H1 (cell line): ENCODE measurements at regions not wholly inside any gene's neighbourhood (a gene's known extent, or its start where the extent isn't known, plus 50 kb on each side); places are given as distances from the start of the nearest gene placed in this dataset.

Source experiments
- CTCF ChIA-PET: fragments of 300-600 bp; sonication (Branson Sonifier 250); formaldehyde crosslinking; loops from one replicate; lab custom pipeline; 2021; ENCODE audit not compliant: partially characterized antibody; lab: Charles Lee
- POLR2A ChIA-PET: fragments of 300-600 bp; sonication (Branson Sonifier 250); formaldehyde crosslinking; loops from one replicate; lab custom pipeline; 2021; ENCODE audit warnings: inconsistent platforms; ENCODE audit not compliant: partially characterized antibody; lab: Charles Lee
- DNase-seq, 2 experiments: peaks; one replicate each; pipeline versions ENCODE4 v3.0.0 to v3.0.0-alpha.2; 2010 to 2022; ENCODE audit warnings: low spot score in 2 of 2, low read depth in 1 of 2, mixed read lengths in 1 of 2
- FAIRE-seq: peaks from 2 replicates; lab custom pipeline; 2011; peaks lifted over from hg19 to GRCh38; lab: Jason Lieb, UNC
- H2AFZ ChIP-seq: 2 replicates; pipeline ENCODE4 v1.8.1; 2012; ENCODE audit warnings: low read length, inconsistent platforms
- H2AK5ac ChIP-seq: 2 replicates; pipeline ENCODE4 v1.6.1; 2013; ENCODE audit warnings: low read depth, low read length
- H2BK120ac ChIP-seq: replicated peaks from 2 replicates; pipeline ENCODE3; 2013; ENCODE audit warnings: low read depth, low read length, inconsistent platforms
- H2BK12ac ChIP-seq: 2 replicates; pipeline ENCODE4 v1.6.1; 2013; ENCODE audit warnings: low read depth, low read length
- H2BK15ac ChIP-seq: 2 replicates; pipeline ENCODE4 v1.6.1; 2013; ENCODE audit warnings: low read length
- H2BK20ac ChIP-seq: 2 replicates; pipeline ENCODE4 v1.6.1; 2013; ENCODE audit warnings: low read length
- H2BK5ac ChIP-seq: 2 replicates; pipeline ENCODE4 v1.6.1; 2013; ENCODE audit warnings: low read depth, low read length
- H3K14ac ChIP-seq: 2 replicates; pipeline ENCODE4 v1.6.1; 2013; ENCODE audit warnings: inconsistent platforms; ENCODE audit not compliant: insufficient read length
- H3K18ac ChIP-seq: 2 replicates; pipeline ENCODE4 v1.6.1; 2013; ENCODE audit warnings: low read length; ENCODE audit errors: extremely low read depth
- H3K23ac ChIP-seq: 2 replicates; pipeline ENCODE4 v1.6.1; 2013; ENCODE audit warnings: inconsistent platforms; ENCODE audit not compliant: insufficient read length
- H3K23me2 ChIP-seq: 2 replicates; pipeline ENCODE4 v1.6.1; 2013; ENCODE audit warnings: low read depth, low read length
- H3K27ac ChIP-seq: 2 replicates; pipeline ENCODE4 v1.6.1; 2011; ENCODE audit warnings: low read depth, low read length, inconsistent platforms
- H3K27me3 ChIP-seq, 4 experiments: replicated peaks in 1 of 4; 1 replicate in 1 of 4; 2 replicates in 3 of 4; pipeline versions ENCODE4 v1.6.1 to v1.8.1; 2011 to 2013; ENCODE audit warnings: low read length in 3 of 4, mild to moderate bottlenecking in 3 of 4, inconsistent platforms in 2 of 4, mixed read lengths in 2 of 4, moderate library complexity in 1 of 4; ENCODE audit not compliant: control insufficient read depth in 3 of 4, insufficient read depth in 3 of 4; ENCODE audit errors: extremely low read depth in 1 of 4
- H3K36me3 ChIP-seq, 4 experiments: 2 replicates each; pipeline versions ENCODE4 v1.6.1 to v1.8.1; 2011 to 2013; ENCODE audit warnings: mild to moderate bottlenecking in 4 of 4, low read length in 3 of 4, moderate library complexity in 2 of 4, control low read depth in 1 of 4, inconsistent platforms in 1 of 4; ENCODE audit not compliant: insufficient read depth in 4 of 4, control insufficient read depth in 2 of 4
- H3K4ac ChIP-seq: replicated peaks from 2 replicates; pipeline ENCODE3; 2013; ENCODE audit warnings: low read length, low read depth, mixed read lengths, inconsistent platforms; ENCODE audit not compliant: insufficient read length
- H3K4me1 ChIP-seq, 4 experiments: replicated peaks in 1 of 4; 1 replicate in 1 of 4; 2 replicates in 3 of 4; pipeline versions ENCODE4 v1.6.1 to v1.8.1; 2011 to 2013; ENCODE audit warnings: low read length in 3 of 4, inconsistent platforms in 2 of 4, mixed read lengths in 1 of 4; ENCODE audit not compliant: insufficient read depth in 4 of 4, control insufficient read depth in 3 of 4
- H3K4me2 ChIP-seq, 2 experiments: 2 replicates each; pipeline versions ENCODE4 v1.6.1 to v1.8.1; 2011 to 2013; ENCODE audit warnings: low read depth in 2 of 2, low read length in 2 of 2, control low read depth in 1 of 2, inconsistent platforms in 1 of 2, mild to moderate bottlenecking in 1 of 2; ENCODE audit not compliant: insufficient read depth in 1 of 2
- H3K4me3 ChIP-seq, 4 experiments: fragments of 200-600, 300-600 bp in 1 of 4; sonication (generic), shearing (Covaris generic), sonication (Bioruptor Twin) in 1 of 4; 2 replicates each; pipeline versions ENCODE4 v1.5.1 to v1.8.1; 2011 to 2016; ENCODE audit warnings: low read length in 4 of 4, low read depth in 3 of 4, control low read depth in 2 of 4, inconsistent platforms in 2 of 4, mild to moderate bottlenecking in 2 of 4, mixed read lengths in 1 of 4, moderate library complexity in 1 of 4; ENCODE audit not compliant: insufficient read depth in 2 of 4; ENCODE audit errors: extremely low read depth in 1 of 4
- H3K56ac ChIP-seq: replicated peaks from 2 replicates; pipeline ENCODE3; 2013; ENCODE audit warnings: low read depth, mild to moderate bottlenecking, mixed read lengths, low read length, inconsistent platforms; ENCODE audit not compliant: insufficient read length
- H3K79me1 ChIP-seq: 2 replicates; pipeline ENCODE4 v1.6.1; 2013; ENCODE audit warnings: low read depth, low read length, control low read depth
- H3K79me2 ChIP-seq, 2 experiments: 2 replicates each; pipeline versions ENCODE4 v1.6.1 to v1.8.1; 2012 to 2013; ENCODE audit warnings: low read length in 2 of 2, mild to moderate bottlenecking in 2 of 2, inconsistent platforms in 1 of 2; ENCODE audit not compliant: insufficient read depth in 2 of 2, control insufficient read depth in 1 of 2
- H3K9ac ChIP-seq, 4 experiments: replicated peaks in 1 of 4; 1 replicate in 1 of 4; 2 replicates in 3 of 4; pipeline versions ENCODE4 v1.6.1 to v1.8.1; 2011 to 2013; ENCODE audit warnings: low read depth in 3 of 4, low read length in 3 of 4, control low read depth in 2 of 4, mild to moderate bottlenecking in 2 of 4, moderate library complexity in 2 of 4, inconsistent platforms in 1 of 4; ENCODE audit errors: extremely low read depth in 1 of 4
- H3K9me3 ChIP-seq, 2 experiments: 2 replicates each; pipeline versions ENCODE4 v1.6.1 to v1.8.1; 2012 to 2013; ENCODE audit warnings: mild to moderate bottlenecking in 2 of 2, moderate library complexity in 2 of 2, control low read depth in 1 of 2, inconsistent platforms in 1 of 2, low read depth in 1 of 2, low read length in 1 of 2, mixed read lengths in 1 of 2; ENCODE audit not compliant: insufficient read depth in 2 of 2
- H4K20me1 ChIP-seq, 2 experiments: replicated peaks in 1 of 2; 2 replicates each; pipeline versions ENCODE3 to v1.8.1; 2011 to 2013; ENCODE audit warnings: inconsistent platforms in 2 of 2, low read length in 2 of 2, mild to moderate bottlenecking in 1 of 2; ENCODE audit not compliant: insufficient read depth in 2 of 2, control insufficient read depth in 1 of 2
- H4K5ac ChIP-seq: 2 replicates; pipeline ENCODE4 v1.6.1; 2013; ENCODE audit warnings: low read length, low read depth, mixed read lengths, inconsistent platforms; ENCODE audit not compliant: insufficient read length
- H4K8ac ChIP-seq: 2 replicates; pipeline ENCODE4 v1.8.0; 2013; ENCODE audit warnings: mild to moderate bottlenecking, moderate library complexity, low read length, inconsistent platforms; ENCODE audit not compliant: insufficient read depth; ENCODE audit errors: extremely low read depth
- H4K91ac ChIP-seq: replicated peaks from 2 replicates; pipeline ENCODE3; 2013; ENCODE audit warnings: low read length, mixed read lengths, inconsistent platforms; ENCODE audit not compliant: insufficient read length
- BCL11A ChIP-seq, 2 experiments: IDR thresholded peaks; one replicate each; pipeline ENCODE4 v1.6.1; 2011; ENCODE audit warnings: low read depth in 2 of 2, low read length in 2 of 2, mild to moderate bottlenecking in 2 of 2
- BRCA1 ChIP-seq: IDR thresholded peaks from 2 replicates; pipeline ENCODE4 v1.6.1; 2012; ENCODE audit warnings: low read depth, low read length, improper control_type of control experiment
- CBX5 ChIP-seq: fragments of 300-800, 300-1000 bp; sonication (generic); IDR thresholded peaks from 2 replicates; pipeline ENCODE4 v1.7.1; 2016; ENCODE audit warnings: antibody characterized with exemption, low read length, low read depth
- CTBP2 ChIP-seq: IDR thresholded peaks from 2 replicates; pipeline ENCODE4 v1.7.0; 2011; ENCODE audit warnings: borderline replicate concordance, mild to moderate bottlenecking, moderate library complexity, mixed read lengths, low read length; ENCODE audit not compliant: insufficient read depth, insufficient read length
- GABPA ChIP-seq: IDR thresholded peaks from 2 replicates; pipeline ENCODE4 v1.6.1; 2011; ENCODE audit warnings: mild to moderate bottlenecking, low read length, moderate library complexity, borderline replicate concordance; ENCODE audit not compliant: insufficient read depth
- JUND ChIP-seq: IDR thresholded peaks from 2 replicates; pipeline ENCODE4 v1.6.1; 2011; ENCODE audit warnings: mild to moderate bottlenecking, improper control_type of control experiment, low read length
- NRF1 ChIP-seq: IDR thresholded peaks from 2 replicates; pipeline ENCODE4 v1.6.1; 2011; ENCODE audit warnings: mild to moderate bottlenecking, low read depth, low read length, improper control_type of control experiment
- POLR2A ChIP-seq, 2 experiments: IDR thresholded peaks; 1 replicate in 1 of 2; 2 replicates in 1 of 2; pipeline ENCODE4 v1.6.1; 2011; ENCODE audit warnings: low read depth in 2 of 2, low read length in 2 of 2, mild to moderate bottlenecking in 2 of 2; ENCODE audit errors: control extremely low read depth in 1 of 2
- RNF2 ChIP-seq: fragments of 200-900, 300-1000 bp; sonication (generic); IDR thresholded peaks from 2 replicates; pipeline ENCODE4 v1.7.1; 2016; ENCODE audit warnings: borderline replicate concordance, low read depth, mild to moderate bottlenecking, antibody characterized with exemption, low read length; ENCODE audit not compliant: poor library complexity, severe bottlenecking; ENCODE audit errors: missing control alignments
- SP2 ChIP-seq: IDR thresholded peaks from 2 replicates; pipeline ENCODE4 v1.6.1; 2012; ENCODE audit warnings: mild to moderate bottlenecking, low read length, inconsistent platforms
- SP4 ChIP-seq: IDR thresholded peaks from 2 replicates; pipeline ENCODE4 v1.6.1; 2012; ENCODE audit warnings: low read length, inconsistent platforms
- WGBS, 2 experiments: shearing (Covaris generic) in 1 of 2; methylation state at CpG; one replicate each; pipeline versions ENCODE4 v1.1.6 to v1.1.7; 2013 to 2015; ENCODE audit warnings: low lambda C conversion rate in 2 of 2, mixed read lengths in 2 of 2, inconsistent platforms in 1 of 2, low coverage in 1 of 2, missing lambda C conversion rate in 1 of 2; ENCODE audit not compliant: insufficient replicate concordance in 2 of 2, insufficient coverage in 1 of 2, insufficient read length in 1 of 2; ENCODE audit errors: extremely low coverage in 1 of 2, missing lambda C conversion rate in 1 of 2; 5-methylcytosine and 5-hydroxymethylcytosine counted together

GRCh38 chr6:111959766-111960165 is 86.5 kb upstream of the FYN start:
- Histone ChIP-seq H3K18ac (no peak overlapping the region), H3K4me1 (peaks cover 0 to 6% (median 3%) of the 10 kb centered on the region in 4 experiments; a peak in 5 of 7 replicates), H2AK5ac (no peak overlapping the region), H3K9ac (no peak overlapping the region), H3K56ac (no peak overlapping the region), H2BK5ac (no peak overlapping the region), H3K9me3 (no peaks in the 10 kb centered on the region), H3K79me2 (no peaks in the 10 kb centered on the region), H3K27ac (no peak overlapping the region), H2BK120ac (no peak overlapping the region), H4K20me1 (no peaks in the 10 kb centered on the region), H3K36me3 (no peaks in the 10 kb centered on the region), H3K4me3 (no peak overlapping the region), H2AFZ (peak overlapping the region; percentile 87), H2BK12ac (no peak overlapping the region), H3K4me2 (no peak overlapping the region), H3K14ac (no peak overlapping the region), H3K79me1 (no peaks in the 10 kb centered on the region), H3K27me3 (no peaks in the 10 kb centered on the region; a peak in 2 of 7 replicates), H4K91ac (no peak overlapping the region), H4K5ac (no peak overlapping the region), H4K8ac (no peak overlapping the region), H2BK20ac (no peak overlapping the region), H3K4ac (no peak overlapping the region), H3K23ac (no peak overlapping the region), H2BK15ac (no peak overlapping the region), H3K23me2 (peaks cover 4% of the 10 kb centered on the region; the same call in 1 of the 2 replicates)
- POLR2A ChIA-PET: no interaction called here
- CTCF ChIA-PET: interaction anchor here (0.7 to 1.9 kb wide), 3 partner anchors 69 to 235 kb away, joined by 3 to 4 read pairs (median 4); no protein-coding TSS in a partner anchor
- WGBS, 2 experiments: 81% methylated on average over 6 of the region's 6 CpGs; no CpG with 5 or more reads in 1 of the 2 experiments
- FAIRE-seq: no peak
- no peak for DNase-seq
- no peak for TF ChIP-seq CTBP2
- no peak for TF ChIP-seq POLR2A (IDR thresholded peaks at IDR 0.05; ENCODE audit: control extremely low read depth in 1 of 2, low read depth in 2 of 2, low read length in 2 of 2)
- no peak for TF ChIP-seq BCL11A (IDR thresholded peaks at IDR 0.05; ENCODE audit: low read depth in 2 of 2, low read length in 2 of 2)
- no peak for TF ChIP-seq RNF2
- no peak for TF ChIP-seq GABPA
- no peak for TF ChIP-seq SP4
- no peak for TF ChIP-seq NRF1
- no peak for TF ChIP-seq SP2
- TF ChIP-seq JUND: no peak
- TF ChIP-seq CBX5: no peak
- TF ChIP-seq BRCA1: no peak
